ENCODE measurements at regions not wholly inside any gene's neighbourhood (a gene's known extent, or its start where the extent isn't known, plus 50 kb on each side); places are given as distances from the start of the nearest gene placed in this dataset.

DNA sequence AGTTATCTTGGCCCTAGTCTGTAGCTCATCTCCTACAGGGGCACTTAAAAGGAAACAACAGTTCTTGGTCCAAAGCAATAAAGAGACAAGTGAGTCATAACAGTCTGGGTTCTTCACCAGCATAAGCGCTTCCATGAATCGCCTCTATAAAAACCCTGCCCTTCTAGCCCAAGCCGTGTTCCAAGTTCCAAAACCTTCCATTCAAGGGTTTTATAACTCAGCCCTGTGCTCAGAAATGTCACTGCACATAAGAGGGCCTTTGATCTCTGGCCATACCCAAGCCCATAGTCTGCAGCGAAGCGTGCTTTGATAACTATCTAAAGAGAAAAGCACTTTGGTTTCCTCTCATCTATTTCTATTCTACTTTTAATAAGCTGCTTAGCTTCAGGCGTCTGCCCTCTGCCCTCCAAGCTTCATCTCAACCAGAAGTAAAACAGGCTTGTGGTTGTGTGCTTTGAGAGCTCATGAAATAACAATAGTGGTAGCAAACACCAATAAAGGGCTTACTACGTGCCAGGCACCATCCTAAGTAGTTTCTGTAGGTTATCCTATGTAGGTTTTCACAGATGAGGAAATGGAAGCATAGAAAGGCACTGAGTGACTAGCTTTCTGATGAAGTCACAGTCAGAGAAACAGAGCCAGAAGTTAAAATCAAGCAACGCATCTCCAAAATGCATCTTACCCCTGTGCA is 64.0 kb upstream of the AKAP13 start:
- peaks cover 3% of the 10 kb centered on the region for H3K9me3 Mint-ChIP-seq
- peaks cover 59% of the 10 kb centered on the region for H3K4me1 Mint-ChIP-seq (ENCODE audit: low read depth)
- peak; percentile 28 for DNase-seq
- peak overlapping the region; percentile 74 for H3K27ac Mint-ChIP-seq
- intact Hi-C loops (cut with micrococcal nuclease) = loop anchor here (1.0 to 5.0 kb wide), 4 partner anchors 14 to 391 kb away; no protein-coding TSS in a partner anchor
- CTCF ChIA-PET = interaction anchor here (0.7 to 4.9 kb wide), 10 partner anchors 8 to 189 kb away, joined by 3 to 41 read pairs (median 6); no protein-coding TSS in a partner anchor
- peak overlapping the region; percentile 33 for H3K4me3 Mint-ChIP-seq
- no peaks in the 10 kb centered on the region for H3K27me3 Mint-ChIP-seq
- no peaks in the 10 kb centered on the region for H3K36me3 Mint-ChIP-seq
- POLR2A ChIA-PET = interaction anchor here (1.5 kb wide), 1 partner anchor 15 kb away, joined by 6 read pairs; no protein-coding TSS in a partner anchor

DNA sequence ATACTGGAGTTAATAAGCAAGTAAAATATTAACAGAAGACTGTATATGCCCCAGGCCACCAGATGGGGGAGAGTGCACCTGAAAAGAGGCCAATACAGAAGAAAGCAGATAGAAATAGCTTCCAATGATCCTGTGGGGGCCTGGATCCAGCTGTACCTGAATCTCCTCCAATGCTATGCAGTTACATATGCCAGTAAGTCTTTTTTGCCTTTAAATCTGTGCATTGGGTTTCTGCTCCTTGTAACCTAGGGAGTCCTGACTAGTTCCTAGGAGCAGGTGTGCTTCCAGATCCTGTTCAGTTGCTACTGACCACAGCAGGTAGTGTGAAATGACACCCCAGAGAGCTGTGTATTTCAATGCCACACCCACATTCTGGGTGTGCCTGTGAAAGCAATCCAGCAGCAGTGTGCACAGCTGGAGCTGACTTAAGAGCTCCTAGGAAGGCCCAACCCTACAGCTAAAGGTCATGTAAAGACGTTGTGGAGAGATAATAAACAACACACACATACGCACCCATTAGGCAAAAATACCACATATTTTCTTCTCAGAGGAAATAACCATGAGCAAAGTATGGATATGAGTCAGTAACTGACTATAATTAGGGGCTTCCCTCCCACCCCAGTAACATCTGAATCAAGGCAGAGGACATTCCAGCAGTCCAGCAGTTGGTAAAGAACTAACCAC is 62.2 kb upstream of the AKAP13 start:
- H3K9me3 Mint-ChIP-seq = peaks cover 11% of the 10 kb centered on the region
- intact Hi-C loops (cut with micrococcal nuclease) = loop anchor here (1.0 to 5.0 kb wide), 4 partner anchors 62 to 389 kb away; partner anchors contain the start of gene AKAP13
- ChIA-PET CTCF (interaction anchor here (1.2 to 4.9 kb wide), 8 partner anchors 9 to 187 kb away, joined by 3 to 41 read pairs (median 6); no protein-coding TSS in a partner anchor), POLR2A (interaction anchor here (1.3 to 1.4 kb wide), 2 partner anchors 13 to 62 kb away, joined by 7 to 8 read pairs; partner anchors contain the start of gene AKAP13)
- peak overlapping the region; percentile 28 for H3K27ac Mint-ChIP-seq
- no peaks in the 10 kb centered on the region for H3K36me3 Mint-ChIP-seq
- peak; percentile 50 for DNase-seq
- H3K27me3 Mint-ChIP-seq = no peaks in the 10 kb centered on the region
- H3K4me1 Mint-ChIP-seq (ENCODE audit: low read depth) = peaks cover 49% of the 10 kb centered on the region
- H3K4me3 Mint-ChIP-seq = no peak overlapping the region

DNA sequence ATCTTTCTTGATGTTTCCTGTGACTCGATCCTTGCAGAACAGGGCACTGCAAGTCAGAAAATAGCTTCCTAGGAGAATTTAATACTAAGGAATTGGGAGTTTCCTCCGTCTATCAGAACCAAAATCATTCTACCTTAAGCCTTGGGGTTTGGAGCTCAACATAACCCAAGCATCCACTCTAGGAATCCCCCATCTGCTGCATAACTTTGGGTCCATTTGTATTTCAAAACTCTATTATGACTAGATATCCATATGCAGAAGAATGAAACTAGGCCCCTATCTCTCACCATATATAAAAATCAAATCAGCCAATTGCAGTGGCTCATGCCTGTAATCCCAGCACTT is 61.7 kb upstream of the AKAP13 start:
- ChIA-PET CTCF (interaction anchor here (1.2 to 4.9 kb wide), 7 partner anchors 9 to 187 kb away, joined by 3 to 41 read pairs (median 4); no protein-coding TSS in a partner anchor), POLR2A (interaction anchor here (1.3 to 1.4 kb wide), 2 partner anchors 12 to 62 kb away, joined by 7 to 8 read pairs; partner anchors contain the start of gene AKAP13)
- intact Hi-C loops (cut with micrococcal nuclease) = loop anchor here (1.0 to 5.0 kb wide), 4 partner anchors 62 to 389 kb away; partner anchors contain the start of gene AKAP13
- no peak for DNase-seq
- Mint-ChIP-seq H3K27me3 (no peaks in the 10 kb centered on the region), H3K27ac (peak overlapping the region; percentile 28), H3K4me1 (ENCODE audit: low read depth) (peaks cover 46% of the 10 kb centered on the region), H3K9me3 (peaks cover 11% of the 10 kb centered on the region), H3K4me3 (no peak overlapping the region), H3K36me3 (no peaks in the 10 kb centered on the region)

DNA sequence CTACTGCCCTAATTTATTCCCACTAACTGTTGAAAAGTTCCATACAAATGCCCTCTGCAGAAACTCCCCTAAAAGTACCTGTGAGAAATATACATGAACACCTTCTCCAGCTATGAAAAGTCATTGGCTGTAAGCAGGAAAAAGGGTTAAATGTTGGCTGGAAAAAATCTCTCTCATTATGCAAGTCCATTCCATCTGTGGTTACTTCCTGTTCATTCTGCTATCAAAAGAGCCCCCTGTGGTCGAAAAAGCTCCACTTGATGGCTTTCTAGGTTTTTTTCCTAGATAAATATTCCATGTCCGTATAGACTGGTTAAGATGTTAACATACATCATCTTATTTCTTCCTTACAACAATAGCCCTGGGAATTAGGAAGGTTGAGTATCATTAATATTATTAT is 56.2 kb upstream of the AKAP13 start:
- H3K9me3 Mint-ChIP-seq = peaks cover 11% of the 10 kb centered on the region
- DNase-seq = no peak
- no peak overlapping the region for H3K27ac Mint-ChIP-seq
- no peaks in the 10 kb centered on the region for H3K36me3 Mint-ChIP-seq
- no peaks in the 10 kb centered on the region for H3K27me3 Mint-ChIP-seq
- H3K4me1 Mint-ChIP-seq (ENCODE audit: low read depth) = peaks cover 6% of the 10 kb centered on the region
- intact Hi-C loops (cut with micrococcal nuclease) = no loop called here
- no peak overlapping the region for H3K4me3 Mint-ChIP-seq
- ChIA-PET CTCF (no interaction called here), POLR2A (no interaction called here)

DNA sequence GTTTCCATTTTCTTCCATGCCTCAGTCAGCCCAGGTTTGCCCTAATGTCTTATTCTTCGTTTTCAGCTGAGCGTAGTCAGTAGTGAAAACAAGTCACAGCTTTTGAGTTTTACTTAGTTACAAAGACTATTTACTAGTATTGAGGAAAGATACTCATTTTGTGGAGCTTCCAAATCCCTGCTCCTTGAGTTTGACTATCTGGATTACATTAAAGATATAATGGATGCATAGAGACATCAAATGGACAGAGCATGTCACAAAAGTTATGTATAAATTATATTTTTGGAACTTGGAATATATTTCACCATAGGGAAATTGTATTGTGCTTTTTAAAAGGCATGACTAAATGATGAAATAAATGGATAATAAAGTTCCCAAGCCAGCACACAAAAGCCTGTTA is 54.6 kb upstream of the AKAP13 start:
- Mint-ChIP-seq H3K27me3 (no peaks in the 10 kb centered on the region), H3K4me1 (ENCODE audit: low read depth) (peaks cover 21% of the 10 kb centered on the region), H3K36me3 (no peaks in the 10 kb centered on the region), H3K27ac (no peak overlapping the region), H3K4me3 (no peak overlapping the region), H3K9me3 (peaks cover 9% of the 10 kb centered on the region)
- ChIA-PET POLR2A (no interaction called here), CTCF (interaction anchor here (2.8 kb wide), 1 partner anchor 29 kb away, joined by 15 read pairs; no protein-coding TSS in a partner anchor)
- intact Hi-C loops (cut with micrococcal nuclease) = no loop called here
- DNase-seq = no peak

DNA sequence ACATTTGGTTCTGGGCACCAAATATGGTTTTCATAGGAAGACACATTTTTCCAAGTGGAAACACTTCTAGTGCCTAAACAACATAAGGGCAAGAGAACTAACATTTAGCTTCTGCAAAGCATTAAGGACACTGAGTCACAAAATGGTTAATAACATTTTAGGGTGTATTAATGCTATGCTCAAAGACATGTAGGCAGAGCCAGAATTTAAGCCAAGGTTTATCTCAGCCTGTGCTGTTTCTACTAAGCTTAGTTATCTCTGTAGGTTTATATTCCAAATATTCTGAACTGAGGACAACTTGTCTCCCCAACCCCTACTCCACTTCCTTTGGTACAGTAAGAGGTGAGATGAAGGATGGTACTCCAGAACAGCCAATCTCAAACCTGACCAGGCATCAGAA is 54.1 kb upstream of the AKAP13 start:
- H3K4me3 Mint-ChIP-seq = no peak overlapping the region
- CTCF ChIA-PET = interaction anchor here (1.1 to 2.9 kb wide), 3 partner anchors 10 to 36 kb away, joined by 3 to 15 read pairs (median 11); no protein-coding TSS in a partner anchor
- peaks cover 2% of the 10 kb centered on the region for H3K36me3 Mint-ChIP-seq
- no peaks in the 10 kb centered on the region for H3K27me3 Mint-ChIP-seq
- intact Hi-C loops (cut with micrococcal nuclease) = no loop called here
- no peak for DNase-seq
- peaks cover 11% of the 10 kb centered on the region for H3K9me3 Mint-ChIP-seq
- POLR2A ChIA-PET = no interaction called here
- H3K4me1 Mint-ChIP-seq (ENCODE audit: low read depth) = peaks cover 25% of the 10 kb centered on the region
- H3K27ac Mint-ChIP-seq = no peak overlapping the region

DNA sequence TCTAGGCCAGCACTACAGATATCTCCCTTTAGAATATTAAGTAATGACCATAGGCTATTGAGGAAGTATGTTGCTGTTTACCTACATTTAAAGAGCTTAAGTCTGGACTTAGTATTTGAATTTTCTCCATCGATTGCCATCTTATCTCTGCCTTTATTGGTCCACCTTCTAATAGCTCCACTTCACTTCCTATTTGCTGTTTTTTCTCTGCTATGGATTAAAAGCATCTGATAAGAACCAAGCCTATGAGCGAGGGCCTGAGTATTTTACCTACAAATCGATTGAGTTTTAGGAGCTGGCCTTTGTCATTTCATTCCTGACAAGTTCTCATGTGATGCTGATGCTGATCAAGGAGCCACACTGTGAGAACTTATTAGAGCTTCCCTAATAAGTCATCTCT is 52.6 kb upstream of the AKAP13 start:
- ChIA-PET CTCF (interaction anchor here (0.6 to 2.9 kb wide), 9 partner anchors 9 to 419 kb away, joined by 3 to 15 read pairs (median 5); partner anchors contain the start of gene AKAP13), POLR2A (interaction anchor here (0.5 kb wide), 1 partner anchor 116 kb away, joined by 3 read pairs; no protein-coding TSS in a partner anchor)
- no peak for DNase-seq
- Mint-ChIP-seq H3K9me3 (peaks cover 6% of the 10 kb centered on the region), H3K27ac (no peak overlapping the region), H3K4me1 (ENCODE audit: low read depth) (peaks cover 34% of the 10 kb centered on the region), H3K27me3 (no peaks in the 10 kb centered on the region), H3K4me3 (no peak overlapping the region), H3K36me3 (peaks cover 5% of the 10 kb centered on the region)
- intact Hi-C loops (cut with micrococcal nuclease) = no loop called here

DNA sequence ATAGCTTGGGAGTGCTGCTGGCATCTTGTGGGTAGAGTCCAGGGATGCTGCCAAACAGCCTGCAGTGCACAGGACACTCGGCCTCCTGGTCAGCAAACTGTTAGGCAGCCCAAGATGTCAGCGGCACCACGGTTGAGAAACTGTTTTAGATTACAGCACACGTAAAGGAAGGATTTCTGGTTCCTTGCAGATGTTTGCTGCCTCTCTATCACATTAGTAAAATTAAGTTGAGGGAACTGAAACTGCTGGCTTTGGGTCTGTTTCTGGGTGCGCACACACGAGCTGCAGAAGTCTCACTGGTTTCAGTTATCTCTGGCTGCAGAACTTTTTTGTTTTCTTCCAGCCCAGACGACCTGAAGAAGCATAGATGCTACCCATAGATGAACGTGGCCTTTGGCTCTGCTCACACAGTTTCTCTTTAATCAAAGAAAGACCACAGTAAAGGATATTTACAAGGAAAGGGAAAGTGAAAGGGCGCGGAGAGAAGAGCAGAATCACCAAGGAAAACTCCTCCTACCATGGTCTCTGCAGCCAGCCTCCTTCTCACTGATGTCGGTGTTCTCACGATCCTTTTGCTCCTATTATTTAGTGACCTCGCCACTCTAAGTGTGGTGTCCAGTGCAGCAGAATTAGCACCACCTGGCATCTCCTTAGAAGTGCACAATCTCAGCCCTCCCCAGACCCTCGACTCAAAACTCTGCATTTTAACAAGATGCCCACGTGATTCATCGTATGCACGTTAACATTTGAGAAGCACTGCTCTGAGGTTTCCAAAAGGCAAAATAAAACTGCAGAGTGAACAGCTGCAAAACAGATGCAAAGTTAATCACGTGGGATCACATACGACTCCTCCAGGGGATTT is 50.6 kb upstream of the AKAP13 start:
- intact Hi-C loops (cut with micrococcal nuclease) = loop anchor here (2.0 to 5.0 kb wide), 3 partner anchors 13 to 113 kb away; no protein-coding TSS in a partner anchor
- Mint-ChIP-seq H3K4me1 (ENCODE audit: low read depth) (peaks cover 38% of the 10 kb centered on the region), H3K27me3 (no peaks in the 10 kb centered on the region), H3K4me3 (peak overlapping the region; percentile 82), H3K36me3 (peaks cover 5% of the 10 kb centered on the region), H3K9me3 (peaks cover 5% of the 10 kb centered on the region), H3K27ac (peak overlapping the region; percentile 77)
- DNase-seq = peak; percentile 52
- ChIA-PET CTCF (interaction anchor here (0.9 to 4.2 kb wide), 21 partner anchors 12 to 252 kb away, joined by 3 to 65 read pairs (median 7); partner anchors contain the start of gene AKAP13), POLR2A (interaction anchor here (1.2 to 1.9 kb wide), 6 partner anchors 11 to 317 kb away, joined by 5 to 9 read pairs (median 6); partner anchors contain the start of gene AKAP13)
